GM21528 (cell line): ENCODE measurements at regions not wholly inside any gene's neighbourhood (a gene's known extent, or its start where the extent isn't known, plus 50 kb on each side); places are given as distances from the start of the nearest gene placed in this dataset.

Source experiments
- ATAC-seq: cut with Tn5 transposase; IDR thresholded peaks from one replicate; pipeline ENCODE4 v1.9.1; 2021; ENCODE audit warnings: mild to moderate bottlenecking, moderate library complexity; ENCODE audit not compliant: unreplicated experiment, low FRiP score

DNA sequence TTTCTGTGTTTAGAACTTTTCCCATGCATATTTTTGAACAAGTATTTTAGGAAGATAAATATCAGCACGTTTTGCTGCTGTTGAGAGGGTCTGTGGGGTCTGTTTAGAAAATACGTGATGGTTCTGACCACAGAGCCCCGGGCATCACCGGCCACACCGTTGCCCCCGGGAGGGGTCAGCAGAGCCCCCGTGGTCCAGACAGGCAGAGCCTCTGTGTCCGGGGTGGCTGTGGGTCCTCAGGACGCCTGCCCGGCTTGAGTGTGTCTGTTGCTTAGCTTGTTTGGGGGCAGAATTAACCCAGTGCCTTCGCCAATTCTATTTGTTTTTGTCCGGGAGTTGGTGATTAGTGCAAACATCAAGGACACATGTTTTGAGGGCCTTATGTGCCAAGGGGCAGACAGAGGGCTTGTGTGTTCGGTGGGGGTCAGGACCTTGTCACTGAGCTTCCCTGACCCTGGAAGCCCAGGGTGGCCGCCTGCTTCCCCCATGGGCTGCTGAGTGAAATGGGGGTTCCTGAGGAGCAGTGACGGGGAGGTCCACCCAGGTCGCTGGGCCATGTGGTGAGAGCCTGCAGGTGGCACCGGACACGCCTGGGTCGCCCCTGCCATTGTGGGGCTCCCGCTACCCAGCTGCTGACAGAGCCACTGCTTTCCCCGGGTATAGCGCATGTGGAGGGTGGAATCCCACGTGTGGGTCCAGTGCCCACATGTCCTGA is 122.2 kb downstream of the SIK1 start:
- no peak for ATAC-seq

DNA sequence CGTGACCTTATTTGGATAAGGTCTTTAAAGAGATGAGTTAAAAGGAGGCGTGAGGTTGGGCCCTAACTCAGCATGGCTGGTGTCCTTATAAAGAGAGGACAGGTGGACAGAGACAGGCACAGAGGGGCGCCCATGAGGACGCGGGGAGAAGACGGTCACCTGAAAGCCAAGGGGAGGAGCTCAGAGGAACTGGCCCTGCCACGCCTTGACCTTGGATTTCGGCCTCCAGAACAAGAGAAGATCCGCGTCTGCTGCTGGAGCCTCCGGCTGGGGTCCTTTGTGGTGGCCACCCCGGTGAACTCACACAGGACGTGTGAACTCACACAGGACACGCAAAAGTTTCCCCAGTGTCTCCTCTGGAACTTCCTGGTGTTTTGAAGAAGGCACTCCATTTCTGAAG is 122.7 kb downstream of the SIK1 start:
- no peak for ATAC-seq

DNA sequence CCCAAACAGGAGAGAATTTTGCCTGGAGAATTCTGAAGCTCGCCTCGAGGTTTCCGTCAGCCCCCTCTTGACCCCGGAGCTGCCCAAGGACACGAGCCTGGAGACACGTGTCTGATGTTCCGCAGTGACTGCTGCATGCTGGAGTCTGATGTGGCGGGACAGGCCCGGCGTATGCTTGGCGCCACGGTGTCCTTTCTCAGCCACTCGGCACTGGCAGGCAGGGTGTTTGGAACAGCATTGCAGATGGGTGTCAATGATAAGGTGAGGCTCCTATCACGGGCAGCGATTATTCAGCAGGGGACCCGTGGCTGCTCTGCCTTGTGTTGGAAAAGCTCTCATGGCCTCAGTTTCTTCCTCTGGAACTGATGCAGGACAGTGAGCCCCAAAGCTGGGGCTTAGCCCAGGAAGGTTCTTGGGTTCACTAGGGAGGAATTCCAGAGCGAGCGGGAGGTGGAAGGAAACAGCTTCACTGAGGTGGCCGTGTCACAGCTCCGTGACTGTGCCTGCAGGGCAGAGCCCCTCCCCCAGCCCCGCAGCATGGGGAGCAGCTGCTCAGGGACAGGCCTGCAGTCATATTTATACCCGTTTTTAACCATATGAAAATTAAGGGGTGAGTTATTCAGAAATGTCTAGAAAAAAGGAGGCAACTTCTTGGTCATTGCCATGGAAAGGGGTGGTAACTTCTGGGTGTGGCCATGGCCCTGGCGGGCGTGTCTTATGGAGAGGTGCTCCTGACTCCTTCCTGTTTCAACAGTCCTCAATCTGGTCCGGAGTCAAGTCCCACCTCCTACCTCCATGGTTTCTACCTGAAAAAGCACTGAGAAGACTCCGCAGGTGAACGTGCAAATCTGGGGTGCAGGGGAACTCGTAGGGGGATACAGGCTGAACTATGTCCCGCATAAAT is 123.4 kb downstream of the SIK1 start:
- ATAC-seq = no peak

- ATAC-seq = no peak
Observed at GRCh38 chr21:43302769-43303168, 124.2 kb downstream of the SIK1 start.

GRCh38 chr21:43302062-43302700 is 124.8 kb downstream of the SIK1 start:
- no peak for ATAC-seq

- ATAC-seq = no peak
Observed at GRCh38 chr21:43301409-43302061, 125.4 kb downstream of the SIK1 start.

- ATAC-seq = no peak
Observed at GRCh38 chr21:43300496-43301408, 126.2 kb downstream of the SIK1 start.

GRCh38 chr21:43299441-43300277 is 127.3 kb downstream of the SIK1 start:
- no peak for ATAC-seq

- no peak for ATAC-seq
Observed at GRCh38 chr21:43298546-43299440, 128.1 kb downstream of the SIK1 start.

- ATAC-seq = no peak
Observed at GRCh38 chr21:43297989-43298388, 128.9 kb downstream of the SIK1 start.

DNA sequence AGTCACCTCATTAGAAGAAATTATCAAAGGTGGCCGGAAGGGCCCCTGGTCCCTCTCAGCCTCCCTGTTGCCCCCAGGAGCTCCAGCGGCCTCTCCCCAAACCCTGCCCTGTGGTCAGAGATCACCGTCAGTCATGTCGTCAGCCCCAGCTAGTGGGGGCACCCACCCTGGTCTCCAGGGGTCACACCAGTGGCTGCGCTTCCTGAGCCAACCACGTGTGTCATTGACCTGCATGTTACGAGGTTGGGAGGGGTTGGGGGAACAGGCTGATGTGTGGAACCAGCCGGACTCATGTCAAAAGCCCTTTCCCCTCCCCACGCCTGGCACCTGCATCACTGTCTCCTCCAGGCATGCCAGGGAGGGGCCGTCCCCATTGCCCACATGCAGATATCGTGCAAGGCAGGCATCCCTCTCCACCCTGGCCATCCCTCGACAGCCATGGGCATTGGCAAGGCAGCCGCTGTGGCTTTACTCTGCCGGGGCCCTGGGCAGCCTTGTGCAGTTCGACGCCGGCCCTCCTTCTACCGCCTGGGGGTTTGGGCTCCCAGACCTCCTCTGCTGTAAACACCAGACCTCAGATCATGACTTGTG is 128.7 kb downstream of the CRYAA start:
- ATAC-seq = no peak

DNA sequence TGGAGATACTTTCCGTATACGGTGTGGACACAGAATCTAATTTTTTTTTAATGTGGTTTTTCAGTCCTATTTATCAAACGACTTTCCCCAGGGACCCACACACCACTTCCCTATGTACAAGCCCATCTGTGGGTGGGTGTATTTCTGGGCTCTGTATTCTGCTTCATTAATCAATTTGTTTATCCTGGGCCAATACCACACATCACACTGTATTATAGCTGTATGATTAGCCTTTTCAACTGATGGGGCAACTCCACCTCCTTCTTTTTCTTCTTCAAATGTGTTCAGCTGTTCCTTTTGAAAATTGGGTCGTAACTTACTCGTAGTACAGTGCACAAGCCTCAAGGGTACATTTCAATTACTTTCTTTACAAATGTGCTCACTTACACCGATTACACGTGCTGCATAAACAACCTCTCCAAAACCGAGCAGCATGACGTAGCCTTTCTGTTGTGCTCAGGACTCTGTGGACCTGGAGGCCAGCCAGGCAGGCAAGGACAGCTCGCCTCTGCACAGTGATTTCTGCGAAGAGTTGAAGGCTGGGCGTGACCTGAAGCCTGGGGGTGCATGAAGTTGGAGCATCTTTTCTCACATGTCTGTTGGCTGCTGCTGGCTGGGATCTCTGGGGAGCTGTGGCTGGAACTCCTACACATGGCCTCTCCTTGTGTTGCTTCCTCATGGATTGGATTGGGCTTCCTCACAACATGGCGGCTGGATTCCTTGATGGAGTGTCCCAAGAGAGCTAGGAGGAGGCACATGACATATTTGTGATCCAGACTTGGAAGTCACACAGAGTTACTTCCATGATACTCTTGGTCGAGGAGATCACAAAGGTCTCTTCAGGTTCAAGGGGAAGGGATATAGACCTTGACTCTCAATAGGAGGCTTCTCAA is 126.5 kb downstream of the CRYAA start:
- no peak for ATAC-seq

GRCh38 chr21:43294194-43294902 is 125.5 kb downstream of the CRYAA start:
- no peak for ATAC-seq

GRCh38 chr21:43292866-43293142 is 124.0 kb downstream of the CRYAA start:
- ATAC-seq = no peak

DNA sequence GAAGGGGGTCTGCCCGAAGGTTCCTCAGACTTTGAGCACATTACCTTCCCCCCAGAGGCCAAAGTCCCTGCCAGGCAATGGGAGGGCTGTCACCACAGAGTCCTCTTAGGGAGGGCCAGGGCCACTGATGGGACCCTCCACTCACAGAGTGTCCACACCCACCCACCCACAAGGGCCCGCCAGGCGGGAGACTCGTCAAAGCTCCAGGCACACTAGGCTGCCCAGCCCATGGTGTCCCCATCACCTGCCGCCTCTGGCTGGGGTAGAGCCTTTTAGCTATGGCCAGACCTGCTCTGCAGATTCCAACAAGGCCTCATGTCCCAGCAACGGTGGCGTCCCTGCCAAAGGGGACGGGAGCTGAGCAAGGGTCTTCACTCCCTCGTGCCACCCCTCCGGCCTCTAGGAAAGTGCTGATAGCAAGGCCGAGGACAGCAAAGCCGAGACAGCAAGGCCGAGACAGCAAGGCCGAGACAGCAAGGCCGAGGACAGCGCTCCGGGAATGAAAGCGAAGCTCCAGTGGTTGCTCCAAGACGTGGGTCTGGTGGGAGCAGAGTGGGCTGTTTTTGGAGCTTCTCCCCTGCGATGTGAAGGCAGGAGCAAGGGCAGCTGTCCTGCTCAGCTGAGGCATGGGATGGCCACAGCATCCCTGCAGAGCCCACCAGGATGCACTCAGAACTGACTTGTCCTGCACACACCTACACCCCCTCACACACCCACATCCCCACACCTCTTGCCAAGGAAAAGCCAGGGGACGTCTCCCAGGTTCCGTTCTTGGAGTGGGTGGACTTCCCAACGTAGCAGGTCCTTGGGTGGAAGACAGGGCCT is 123.4 kb downstream of the CRYAA start:
- no peak for ATAC-seq
